OCI-LY1 (cell line): ENCODE measurements at regions not wholly inside any gene's neighbourhood (a gene's known extent, or its start where the extent isn't known, plus 50 kb on each side); places are given as distances from the start of the nearest gene placed in this dataset.

Source experiments
- H2AFZ ChIP-seq: fragments of 200-600 bp; sonication (generic), shearing (Covaris generic); 2 replicates; pipeline ENCODE4 v1.6.0; 2014; ENCODE audit warnings: antibody characterized with exemption, mild to moderate bottlenecking, low read length
- H3F3A ChIP-seq: fragments of 200-600 bp; sonication (generic), shearing (Covaris generic); 2 replicates; pipeline ENCODE4 v1.6.0; 2014; ENCODE audit warnings: mild to moderate bottlenecking, antibody characterized with exemption, low read length, moderate library complexity; ENCODE audit not compliant: insufficient read depth
- H3K27ac ChIP-seq: fragments of 200-600 bp; sonication (generic); 2 replicates; pipeline ENCODE4 v1.5.1; 2014; ENCODE audit warnings: low read length, mixed run types, mild to moderate bottlenecking, low read depth; ENCODE audit not compliant: poor library complexity, severe bottlenecking
- H3K27me3 ChIP-seq: fragments of 200-600 bp; sonication (generic); 2 replicates; pipeline ENCODE4 v1.6.0; 2014; ENCODE audit warnings: antibody characterized with exemption, mild to moderate bottlenecking, low read length, moderate library complexity; ENCODE audit not compliant: insufficient read depth
- H3K36me3 ChIP-seq: fragments of 200-600 bp; sonication (generic); 2 replicates; pipeline ENCODE4 v1.6.1; 2014; ENCODE audit warnings: mild to moderate bottlenecking, antibody characterized with exemption, low read length, moderate library complexity, mixed read lengths; ENCODE audit not compliant: insufficient read depth
- H3K4me1 ChIP-seq: fragments of 200-600 bp; sonication (generic); 2 replicates; pipeline ENCODE4 v1.5.1; 2014; ENCODE audit warnings: mild to moderate bottlenecking, low read length, moderate library complexity; ENCODE audit not compliant: insufficient read depth, severe bottlenecking
- H3K4me2 ChIP-seq: fragments of 200-600 bp; sonication (generic), shearing (Covaris generic); 2 replicates; pipeline ENCODE4 v1.6.1; 2014; ENCODE audit warnings: low read length
- H3K4me3 ChIP-seq: fragments of 200-600 bp; sonication (generic); 2 replicates; pipeline ENCODE4 v1.5.1; 2014; ENCODE audit warnings: low read length, low read depth, mild to moderate bottlenecking, mixed read lengths; ENCODE audit not compliant: poor library complexity, severe bottlenecking
- H3K79me2 ChIP-seq: fragments of 200-600 bp; shearing (Covaris generic); 2 replicates; pipeline ENCODE4 v1.6.1; 2016; ENCODE audit warnings: mixed run types, low read length, mixed read lengths; ENCODE audit not compliant: insufficient read depth
- H3K9ac ChIP-seq: fragments of 200-600 bp; sonication (generic), shearing (Covaris generic); 2 replicates; pipeline ENCODE4 v1.6.1; 2014; ENCODE audit warnings: mild to moderate bottlenecking, low read length, mixed read lengths
- H3K9me2 ChIP-seq: fragments of 200-600 bp; sonication (generic), shearing (Covaris generic); 2 replicates; pipeline ENCODE4 v1.6.1; 2014; ENCODE audit warnings: low read depth, mild to moderate bottlenecking, low read length, mixed read lengths
- H3K9me3 ChIP-seq: fragments of 200-600 bp; shearing (Covaris generic); 2 replicates; pipeline ENCODE4 v1.6.1; 2014; ENCODE audit warnings: low read length, mixed read lengths
- H4K20me1 ChIP-seq: fragments of 200-600 bp; sonication (generic), shearing (Covaris generic); 2 replicates; pipeline ENCODE4 v1.6.0; 2016; ENCODE audit warnings: mild to moderate bottlenecking, low read length; ENCODE audit not compliant: insufficient read depth
- EZH2 ChIP-seq: fragments of 200-600 bp; sonication (generic), shearing (Covaris generic); IDR thresholded peaks from 2 replicates; pipeline ENCODE4 v1.8.0; 2017; ENCODE audit warnings: borderline replicate concordance, mixed run types, mild to moderate bottlenecking, antibody characterized with exemption, low read length, moderate library complexity, mixed read lengths
- TF ChIP-seq, protein P1 (sequence below): fragments of 200-600 bp; sonication (generic), shearing (Covaris generic); IDR thresholded peaks from 2 replicates; pipeline ENCODE4 v1.5.1; 2017; ENCODE audit warnings: mild to moderate bottlenecking, antibody characterized with exemption, low read length, moderate library complexity, mixed read lengths

DNA sequence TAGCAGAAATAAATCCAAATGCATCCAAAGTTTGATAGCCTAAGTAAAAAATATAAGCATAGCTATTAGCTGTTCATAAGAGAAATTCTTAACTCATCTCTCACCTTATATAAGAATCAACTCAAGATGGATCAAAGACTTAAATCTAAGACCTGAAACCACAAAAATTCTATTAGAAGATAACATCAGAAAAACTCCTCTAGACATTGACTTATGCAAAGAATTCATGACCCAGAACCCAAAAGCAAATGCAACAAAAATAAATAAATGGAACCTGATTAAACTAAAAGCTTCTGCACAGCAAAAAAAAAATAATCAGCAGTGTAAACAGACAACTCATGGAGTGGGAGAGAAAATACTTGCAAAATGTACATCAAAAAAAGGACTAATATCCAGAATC is 184.3 kb downstream of the TFAP2A start:
- H3K27me3 ChIP-seq = no peaks in the 10 kb centered on the region
- H3K27ac ChIP-seq = no peak overlapping the region
- TF ChIP-seq, protein P1, sequence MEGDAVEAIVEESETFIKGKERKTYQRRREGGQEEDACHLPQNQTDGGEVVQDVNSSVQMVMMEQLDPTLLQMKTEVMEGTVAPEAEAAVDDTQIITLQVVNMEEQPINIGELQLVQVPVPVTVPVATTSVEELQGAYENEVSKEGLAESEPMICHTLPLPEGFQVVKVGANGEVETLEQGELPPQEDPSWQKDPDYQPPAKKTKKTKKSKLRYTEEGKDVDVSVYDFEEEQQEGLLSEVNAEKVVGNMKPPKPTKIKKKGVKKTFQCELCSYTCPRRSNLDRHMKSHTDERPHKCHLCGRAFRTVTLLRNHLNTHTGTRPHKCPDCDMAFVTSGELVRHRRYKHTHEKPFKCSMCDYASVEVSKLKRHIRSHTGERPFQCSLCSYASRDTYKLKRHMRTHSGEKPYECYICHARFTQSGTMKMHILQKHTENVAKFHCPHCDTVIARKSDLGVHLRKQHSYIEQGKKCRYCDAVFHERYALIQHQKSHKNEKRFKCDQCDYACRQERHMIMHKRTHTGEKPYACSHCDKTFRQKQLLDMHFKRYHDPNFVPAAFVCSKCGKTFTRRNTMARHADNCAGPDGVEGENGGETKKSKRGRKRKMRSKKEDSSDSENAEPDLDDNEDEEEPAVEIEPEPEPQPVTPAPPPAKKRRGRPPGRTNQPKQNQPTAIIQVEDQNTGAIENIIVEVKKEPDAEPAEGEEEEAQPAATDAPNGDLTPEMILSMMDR = no peak
- no peak for TF ChIP-seq EZH2
- no peaks in the 10 kb centered on the region for H3K9me2 ChIP-seq
- H3K4me2 ChIP-seq = no peak overlapping the region
- no peaks in the 10 kb centered on the region for H3K36me3 ChIP-seq
- H3K4me1 ChIP-seq = no peaks in the 10 kb centered on the region
- no peak overlapping the region for H3K9ac ChIP-seq
- H3K79me2 ChIP-seq = no peaks in the 10 kb centered on the region
- H3K9me3 ChIP-seq = no peaks in the 10 kb centered on the region
- no peak overlapping the region for H3K4me3 ChIP-seq
- H2AFZ ChIP-seq = no peak overlapping the region
- no peaks in the 10 kb centered on the region for H3F3A ChIP-seq
- no peaks in the 10 kb centered on the region for H4K20me1 ChIP-seq

DNA sequence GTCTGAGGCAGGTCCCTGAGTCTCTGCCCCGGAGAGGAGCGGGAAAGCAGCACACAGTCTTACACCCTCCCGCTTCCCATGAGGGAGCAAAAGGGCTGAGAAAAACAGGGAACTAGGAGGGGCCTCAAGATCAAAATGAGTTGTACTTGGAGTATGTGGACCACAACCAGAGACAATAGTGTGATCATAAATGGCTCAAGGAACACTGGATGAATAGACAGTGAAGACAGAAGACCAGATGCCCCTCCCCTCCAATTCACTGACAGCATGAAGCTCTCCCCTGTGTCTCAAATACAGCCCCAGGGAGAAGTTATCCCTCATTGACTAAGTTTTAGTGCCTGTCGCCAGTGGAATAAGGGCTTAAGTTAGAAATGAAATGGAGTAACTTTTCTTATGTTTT is 191.0 kb downstream of the TFAP2A start:
- Histone ChIP-seq H4K20me1 (no peaks in the 10 kb centered on the region), H3K9me2 (no peaks in the 10 kb centered on the region), H3K9ac (no peak overlapping the region), H3K4me2 (no peak overlapping the region), H3F3A (no peaks in the 10 kb centered on the region), H3K4me1 (no peaks in the 10 kb centered on the region), H3K27me3 (no peaks in the 10 kb centered on the region), H3K79me2 (no peaks in the 10 kb centered on the region), H3K27ac (no peak overlapping the region), H3K36me3 (no peaks in the 10 kb centered on the region), H3K9me3 (no peaks in the 10 kb centered on the region), H2AFZ (no peak overlapping the region), H3K4me3 (no peak overlapping the region)
- TF ChIP-seq EZH2 = no peak
- TF ChIP-seq, protein P1 = no peak

DNA sequence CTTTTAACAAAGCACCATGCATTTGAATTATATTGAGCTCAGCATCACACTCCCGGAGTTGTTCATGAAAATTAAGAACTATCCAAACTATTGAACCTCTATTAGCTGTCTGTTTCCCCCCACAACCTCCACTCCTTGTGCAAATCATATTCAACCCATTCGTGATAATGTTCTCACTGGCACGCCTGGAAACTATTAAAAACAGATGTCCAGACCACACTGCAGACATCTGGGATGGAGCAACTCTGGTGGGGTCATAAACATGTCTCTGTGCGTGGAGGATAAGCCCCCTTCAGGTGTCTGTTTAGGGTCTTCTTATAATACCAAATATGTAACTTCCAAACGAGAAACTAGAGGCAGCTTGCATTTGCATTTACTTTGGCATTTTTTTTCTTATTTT is 193.7 kb downstream of the TFAP2A start:
- Histone ChIP-seq H3K79me2 (no peaks in the 10 kb centered on the region), H3K9me2 (no peaks in the 10 kb centered on the region), H3K27me3 (no peaks in the 10 kb centered on the region), H3F3A (no peaks in the 10 kb centered on the region), H3K36me3 (no peaks in the 10 kb centered on the region), H3K4me3 (no peak overlapping the region), H3K4me2 (no peak overlapping the region), H3K4me1 (no peaks in the 10 kb centered on the region), H3K9ac (no peak overlapping the region), H2AFZ (no peak overlapping the region), H3K27ac (no peak overlapping the region), H3K9me3 (no peaks in the 10 kb centered on the region), H4K20me1 (no peaks in the 10 kb centered on the region)
- TF ChIP-seq, protein P1 = no peak
- no peak for TF ChIP-seq EZH2
